Chondrocyte (in vitro differentiated cells): ENCODE measurements at regions not wholly inside any gene's neighbourhood (a gene's known extent, or its start where the extent isn't known, plus 50 kb on each side); places are given as distances from the start of the nearest gene placed in this dataset.

Experiments
- DNase-seq: peaks from one replicate; pipeline ENCODE4 v3.0.0; 2021; ENCODE audit warnings: mixed read lengths, low spot score
- H3K27ac Mint-ChIP-seq: one replicate; pipeline ENCODE4 v1.8.0; 2021; ENCODE audit warnings: mild to moderate bottlenecking, moderate library complexity, mixed read lengths; ENCODE audit not compliant: unreplicated experiment
- H3K27me3 Mint-ChIP-seq: 2 replicates; pipeline ENCODE4 v1.8.0; 2021; ENCODE audit warnings: low read depth, mixed read lengths
- H3K36me3 Mint-ChIP-seq: 2 replicates; pipeline ENCODE4 v1.8.0; 2021; ENCODE audit warnings: low read depth, mixed read lengths
- H3K4me1 Mint-ChIP-seq: 2 replicates; pipeline ENCODE4 v1.8.0; 2021; ENCODE audit warnings: low read depth, mild to moderate bottlenecking, mixed read lengths
- H3K4me3 Mint-ChIP-seq: one replicate; pipeline ENCODE4 v1.8.0; 2021; ENCODE audit warnings: mild to moderate bottlenecking, moderate library complexity, mixed read lengths; ENCODE audit not compliant: unreplicated experiment
- H3K9me3 Mint-ChIP-seq: 2 replicates; pipeline ENCODE4 v1.8.0; 2021; ENCODE audit warnings: low read depth, mixed read lengths
- CTCF ChIP-seq: fragments of 200-600 bp; sonication (generic); IDR thresholded peaks from 2 replicates; pipeline ENCODE4 v1.5.0; 2021; ENCODE audit warnings: antibody characterized with exemption, mild to moderate bottlenecking, moderate library complexity

GRCh38 chr6:146878952-146879340 lies 280.2 kb downstream of the ADGB start:
- Mint-ChIP-seq H3K27ac (no peak overlapping the region), H3K4me1 (peaks cover 11% of the 10 kb centered on the region), H3K36me3 (no peaks in the 10 kb centered on the region), H3K4me3 (no peak overlapping the region), H3K9me3 (no peaks in the 10 kb centered on the region), H3K27me3 (no peaks in the 10 kb centered on the region)
- no peak for TF ChIP-seq CTCF
- DNase-seq: no peak

DNA sequence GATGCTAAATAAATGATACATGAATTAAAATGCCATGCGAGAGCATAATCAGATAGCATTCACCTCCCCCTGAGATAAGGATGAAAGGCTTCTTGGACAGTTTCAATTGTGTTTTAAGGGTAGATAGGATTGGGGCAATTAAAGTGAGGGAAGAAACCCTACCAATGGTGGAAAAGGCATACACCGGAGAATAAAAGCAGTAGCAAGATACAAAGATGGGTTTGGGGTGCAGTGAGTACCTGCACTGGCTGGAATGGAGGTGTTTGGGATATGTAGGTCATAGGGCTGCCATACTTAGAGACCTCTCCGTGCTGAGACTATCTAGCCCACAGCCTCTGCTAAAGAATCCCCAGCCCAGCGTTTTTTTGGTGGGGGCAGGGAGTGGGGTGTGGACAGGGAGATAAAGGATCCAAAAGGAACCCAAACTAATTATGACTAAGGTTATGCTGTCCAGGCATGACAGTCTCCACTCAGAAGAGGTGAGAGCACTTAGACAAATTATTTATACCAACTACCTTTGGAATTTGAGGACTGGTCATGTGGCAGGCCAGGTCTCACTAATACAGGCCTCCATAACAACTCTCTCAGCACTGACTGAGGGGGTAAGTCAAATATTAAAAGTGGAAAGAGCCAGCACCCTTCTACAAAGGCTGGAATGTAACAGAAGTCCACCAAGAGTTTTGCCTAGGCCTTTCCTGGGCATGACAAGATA lies 280.8 kb downstream of the ADGB start:
- peaks cover 11% of the 10 kb centered on the region for H3K4me1 Mint-ChIP-seq
- TF ChIP-seq CTCF: no peak
- H3K4me3 Mint-ChIP-seq: no peak overlapping the region
- no peak for DNase-seq
- H3K36me3 Mint-ChIP-seq: no peaks in the 10 kb centered on the region
- H3K27ac Mint-ChIP-seq: no peak overlapping the region
- H3K9me3 Mint-ChIP-seq: no peaks in the 10 kb centered on the region
- no peaks in the 10 kb centered on the region for H3K27me3 Mint-ChIP-seq

- H3K9me3 Mint-ChIP-seq: no peaks in the 10 kb centered on the region
- no peak overlapping the region for H3K27ac Mint-ChIP-seq
- peaks cover 15% of the 10 kb centered on the region for H3K4me1 Mint-ChIP-seq
- H3K4me3 Mint-ChIP-seq: no peak overlapping the region
- no peak for DNase-seq
- TF ChIP-seq CTCF: no peak
- H3K27me3 Mint-ChIP-seq: no peaks in the 10 kb centered on the region
- no peaks in the 10 kb centered on the region for H3K36me3 Mint-ChIP-seq
Measured at GRCh38 chr6:146881228-146882181, 282.7 kb downstream of the ADGB start.

DNA sequence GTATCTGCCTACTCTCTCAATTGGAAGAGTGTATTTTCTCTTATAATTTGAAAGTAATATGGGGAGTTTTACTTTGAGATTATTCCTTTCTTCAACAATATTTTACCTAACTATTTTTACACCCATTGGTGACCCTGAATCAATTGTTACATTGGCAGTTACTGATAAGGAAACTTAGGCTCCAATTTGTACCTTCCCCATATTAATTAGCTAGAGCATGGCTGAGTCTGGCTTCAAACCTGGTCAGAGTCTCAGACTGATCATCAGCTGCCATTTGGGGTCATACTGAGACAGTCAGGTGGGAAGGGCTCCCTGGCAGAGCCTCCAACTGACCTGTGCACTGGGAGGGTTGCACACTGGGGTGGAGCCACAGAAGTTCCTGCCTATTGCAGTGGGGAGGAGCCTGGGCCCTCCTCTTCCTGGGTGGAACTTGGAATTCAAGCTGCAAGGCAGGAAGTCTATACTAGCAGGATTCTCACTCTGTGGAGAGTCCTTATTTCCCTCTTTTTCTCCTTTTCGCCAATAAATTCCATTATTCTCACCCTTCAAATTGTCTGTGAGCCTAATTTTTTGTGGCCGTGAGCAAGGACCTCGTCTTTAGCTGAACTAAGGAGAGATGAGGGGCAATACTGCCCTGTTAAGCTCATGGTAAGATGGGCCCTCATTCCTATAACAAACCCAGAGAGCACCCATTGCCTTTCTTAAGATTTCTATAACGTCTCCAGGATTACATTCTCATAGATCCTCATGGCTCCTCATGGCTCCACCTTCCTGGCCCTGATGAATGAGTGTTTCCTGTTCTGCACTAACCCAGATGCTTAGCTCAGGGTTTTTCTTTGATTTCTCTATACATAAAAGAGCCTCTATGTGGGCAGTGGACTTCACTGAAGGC lies 285.1 kb downstream of the ADGB start:
- TF ChIP-seq CTCF: no peak
- Mint-ChIP-seq H3K4me3 (no peak overlapping the region), H3K9me3 (no peaks in the 10 kb centered on the region), H3K4me1 (peaks cover 6% of the 10 kb centered on the region), H3K36me3 (no peaks in the 10 kb centered on the region), H3K27me3 (no peaks in the 10 kb centered on the region), H3K27ac (no peak overlapping the region)
- no peak for DNase-seq

GRCh38 chr6:146884728-146885127 lies 286.0 kb downstream of the ADGB start:
- Mint-ChIP-seq H3K36me3 (no peaks in the 10 kb centered on the region), H3K4me1 (peaks cover 4% of the 10 kb centered on the region), H3K4me3 (no peak overlapping the region), H3K9me3 (no peaks in the 10 kb centered on the region), H3K27me3 (no peaks in the 10 kb centered on the region), H3K27ac (no peak overlapping the region)
- TF ChIP-seq CTCF: no peak
- DNase-seq: no peak
